HUES6 (cell line): ENCODE measurements at regions not wholly inside any gene's neighbourhood (a gene's known extent, or its start where the extent isn't known, plus 50 kb on each side); places are given as distances from the start of the nearest gene placed in this dataset.
"Not testable (repeated sequence)": the region's sequence is repeated elsewhere in the genome, so short reads cannot be mapped to it uniquely, and the experiment has no call there.

Source experiments
- H3K27ac ChIP-seq: 2 replicates; pipeline ENCODE4 v1.7.0; 2013; ENCODE audit warnings: low read depth, mild to moderate bottlenecking, low read length, inconsistent platforms
- H3K27me3 ChIP-seq: 2 replicates; pipeline ENCODE4 v1.6.1; 2013; ENCODE audit warnings: low read length; ENCODE audit not compliant: control insufficient read depth, insufficient read depth
- H3K36me3 ChIP-seq: 2 replicates; pipeline ENCODE4 v1.6.1; 2013; ENCODE audit warnings: low read length; ENCODE audit not compliant: control insufficient read depth, insufficient read depth
- H3K4me1 ChIP-seq: 2 replicates; pipeline ENCODE4 v1.6.1; 2013; ENCODE audit warnings: low read length; ENCODE audit not compliant: control insufficient read depth, insufficient read depth
- H3K4me3 ChIP-seq: 2 replicates; pipeline ENCODE4 v1.5.1; 2013; ENCODE audit warnings: low read depth, low read length
- H3K9ac ChIP-seq: one replicate; pipeline ENCODE4 v1.6.1; 2013; ENCODE audit warnings: mild to moderate bottlenecking, low read length
- H3K9me3 ChIP-seq: 2 replicates; pipeline ENCODE4 v1.6.1; 2013; ENCODE audit warnings: low read depth, low read length; ENCODE audit not compliant: control insufficient read depth, insufficient read depth

DNA sequence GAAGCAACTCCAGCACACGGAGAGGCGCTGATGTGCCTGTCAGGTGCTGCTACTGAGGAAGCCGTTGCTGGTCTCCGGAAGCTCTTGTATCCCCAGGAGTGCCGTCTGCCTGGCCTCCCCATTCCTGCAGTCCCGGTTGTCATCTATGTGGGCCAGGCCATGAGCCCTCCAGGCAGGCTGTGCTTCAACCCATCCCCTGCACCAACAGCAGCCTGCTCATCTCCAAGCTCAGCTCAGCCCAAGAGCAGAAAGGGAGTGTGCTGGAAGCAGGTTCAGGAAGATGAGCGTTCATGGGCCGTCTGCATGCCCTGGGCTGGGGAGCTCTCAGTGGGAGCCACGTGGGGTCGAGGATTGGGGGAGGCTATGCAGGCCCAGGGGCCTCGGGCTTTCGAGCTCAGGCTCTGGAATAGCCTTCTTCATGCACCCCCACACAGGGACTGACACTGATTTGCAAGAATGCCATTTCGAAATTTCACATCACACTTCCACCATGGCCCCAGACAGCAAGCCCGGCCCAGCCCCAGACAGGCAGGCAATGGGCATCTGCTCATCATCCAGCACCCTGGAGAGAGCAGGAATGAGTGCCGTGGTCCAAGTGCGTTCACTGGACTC, 164.5 kb downstream of the KIF26A start:
- Histone ChIP-seq H3K4me3 (no peak overlapping the region), H3K27ac (no peak overlapping the region), H3K4me1 (peaks cover 5% of the 10 kb centered on the region; the same call in 1 of the 2 replicates), H3K9ac (no peak overlapping the region), H3K9me3 (no peaks in the 10 kb centered on the region; the same call in 1 of the 2 replicates), H3K36me3 (no peaks in the 10 kb centered on the region), H3K27me3 (no peaks in the 10 kb centered on the region)

DNA sequence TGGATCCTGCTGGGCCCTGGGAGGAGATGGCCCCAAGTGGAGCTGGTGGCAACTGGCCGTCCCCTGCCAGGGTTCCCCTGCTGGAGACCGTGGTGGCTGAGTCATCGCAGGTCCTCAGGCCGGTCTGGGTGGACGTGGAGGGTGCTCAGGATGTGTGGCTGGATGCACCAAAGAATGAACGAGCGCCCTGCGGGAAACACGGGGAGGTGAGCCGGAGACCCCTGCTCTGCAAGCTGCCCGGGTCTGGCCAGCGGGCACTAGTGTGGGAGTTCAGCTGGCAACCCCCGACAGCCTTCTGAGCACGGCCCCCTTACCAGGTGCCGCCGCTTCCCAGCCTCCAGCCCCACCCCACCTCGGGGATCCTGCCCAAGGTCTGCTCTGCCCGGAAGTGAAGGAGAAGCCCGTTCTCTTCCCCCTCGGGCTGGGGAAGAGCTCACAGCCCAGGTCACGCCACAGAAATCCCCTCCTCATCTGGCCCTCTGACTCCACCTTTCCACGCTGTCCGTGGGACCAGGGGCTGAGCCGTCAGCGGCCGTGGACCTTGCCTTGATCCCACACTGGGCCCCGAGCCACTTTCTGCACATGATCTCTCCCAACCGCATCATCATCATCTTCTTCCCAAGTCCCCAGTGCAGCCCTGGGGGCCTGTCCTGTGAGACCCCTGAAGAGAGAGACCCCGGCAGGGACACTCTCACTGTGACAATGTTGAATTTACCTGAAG, 165.5 kb downstream of the KIF26A start:
- H3K9me3 ChIP-seq, result no peaks in the 10 kb centered on the region; the same call in 1 of the 2 replicates
- no peak overlapping the region for H3K9ac ChIP-seq
- no peak overlapping the region for H3K4me3 ChIP-seq
- no peak overlapping the region for H3K27ac ChIP-seq
- no peaks in the 10 kb centered on the region for H3K27me3 ChIP-seq
- H3K4me1 ChIP-seq, result peaks cover 5% of the 10 kb centered on the region; the same call in 1 of the 2 replicates
- H3K36me3 ChIP-seq, result no peaks in the 10 kb centered on the region

DNA sequence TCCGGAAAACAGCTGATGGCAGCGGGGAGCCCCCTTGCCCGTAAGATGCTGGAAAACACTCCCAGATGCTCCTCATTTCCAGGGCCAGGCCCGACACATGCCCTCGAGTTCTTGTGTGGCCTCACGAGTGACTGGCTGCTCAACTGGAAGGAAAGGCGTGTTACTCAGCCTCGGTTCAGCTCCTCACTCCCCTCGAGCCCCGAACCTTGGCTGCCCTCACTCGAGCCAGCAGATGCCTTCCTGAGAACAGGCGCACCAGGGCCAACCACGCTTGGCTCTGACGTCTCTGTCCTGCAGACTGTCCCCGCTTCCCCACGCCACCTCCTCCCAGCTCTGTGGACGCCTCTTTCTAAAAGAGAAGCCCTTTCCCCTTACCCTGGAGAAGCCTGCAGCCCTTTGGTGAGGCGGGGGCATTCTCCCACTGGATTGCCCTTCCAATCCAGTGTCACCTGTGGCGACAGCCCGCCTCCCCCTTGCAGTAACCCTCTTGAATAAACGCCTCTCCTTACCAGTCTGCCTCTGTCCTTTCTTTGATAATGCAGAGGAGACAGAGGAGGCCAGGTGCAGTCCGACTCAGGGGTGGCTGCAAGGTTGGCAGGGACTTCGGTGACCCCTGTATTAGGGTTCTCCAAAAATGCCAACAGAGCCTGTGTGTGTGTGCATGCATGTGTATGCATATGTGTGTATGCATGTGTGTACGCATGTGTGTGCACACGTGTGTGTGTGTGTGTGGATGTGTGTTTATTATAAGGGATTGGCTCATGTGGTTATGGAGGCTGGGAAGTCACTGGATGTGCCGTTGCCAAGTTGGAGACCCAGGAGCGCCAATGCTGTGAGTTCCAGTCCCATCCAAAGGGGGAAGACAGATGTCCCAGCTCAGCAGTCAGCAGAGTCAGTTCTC, 166.3 kb downstream of the KIF26A start:
- Histone ChIP-seq H3K27ac (no peak overlapping the region), H3K4me1 (peaks cover 5% of the 10 kb centered on the region; the same call in 1 of the 2 replicates), H3K4me3 (no peak overlapping the region), H3K9ac (no peak overlapping the region), H3K27me3 (no peaks in the 10 kb centered on the region), H3K36me3 (no peaks in the 10 kb centered on the region), H3K9me3 (no peaks in the 10 kb centered on the region; the same call in 1 of the 2 replicates)

DNA sequence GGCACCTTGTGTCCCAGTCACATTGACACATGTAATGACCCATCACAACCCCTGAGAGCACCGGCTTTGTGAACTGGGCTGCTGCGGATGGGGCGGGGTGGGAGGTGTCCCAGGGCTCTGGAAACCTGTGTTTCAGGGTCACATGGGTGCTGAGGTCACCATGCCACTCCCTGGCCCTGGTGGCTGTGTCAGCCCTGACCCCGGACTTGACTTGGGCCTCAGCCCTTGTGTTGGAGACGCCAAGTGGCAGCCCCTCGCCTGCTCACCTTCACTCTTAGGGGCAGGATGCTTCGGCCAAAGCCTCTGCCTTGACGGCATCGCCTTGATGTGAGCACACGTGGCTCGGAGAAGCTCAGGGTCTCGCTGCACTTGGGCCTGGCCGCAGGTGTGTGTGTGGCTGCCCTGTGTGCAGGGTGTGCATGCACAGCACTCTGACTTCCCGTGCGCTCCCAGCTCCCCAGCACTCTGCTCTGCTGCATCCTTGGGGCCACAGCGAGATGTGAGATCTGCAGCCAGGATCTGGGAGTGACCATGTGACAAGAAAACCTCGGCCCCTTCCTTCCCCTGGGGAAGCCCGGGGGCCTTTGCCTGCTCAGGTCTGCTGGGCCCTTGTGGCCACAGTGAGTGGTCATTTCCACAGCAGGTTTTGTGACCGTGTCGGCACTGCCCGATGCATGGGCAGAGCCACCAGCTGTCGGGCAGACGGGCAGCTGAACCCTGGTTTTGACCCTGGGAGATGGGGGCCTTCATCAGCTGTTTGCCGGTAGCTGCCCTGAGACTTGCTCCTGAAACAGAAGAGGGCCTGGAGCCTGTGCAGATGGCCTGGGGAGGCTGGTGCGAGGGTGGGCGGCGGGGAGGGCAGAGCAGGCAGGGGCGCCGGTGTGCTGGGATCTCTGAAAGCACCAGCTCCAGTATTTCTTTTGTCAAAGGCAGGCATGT, 167.4 kb downstream of the KIF26A start:
- Histone ChIP-seq H3K4me1 (peaks cover 5% of the 10 kb centered on the region; the same call in 1 of the 2 replicates), H3K9ac (no peak overlapping the region), H3K36me3 (no peaks in the 10 kb centered on the region), H3K9me3 (no peaks in the 10 kb centered on the region), H3K27me3 (no peaks in the 10 kb centered on the region), H3K27ac (no peak overlapping the region), H3K4me3 (no peak overlapping the region)

- H3K27ac ChIP-seq, result no peak overlapping the region
- H3K4me1 ChIP-seq, result peaks cover 5% of the 10 kb centered on the region; the same call in 1 of the 2 replicates
- no peak overlapping the region for H3K9ac ChIP-seq
- peaks cover 6% of the 10 kb centered on the region for H3K9me3 ChIP-seq
- H3K4me3 ChIP-seq, result no peak overlapping the region
- H3K36me3 ChIP-seq, result no peaks in the 10 kb centered on the region
- no peaks in the 10 kb centered on the region for H3K27me3 ChIP-seq
Observed at GRCh38 chr14:104306450-104307040, 168.2 kb downstream of the KIF26A start.

- peaks cover 5% of the 10 kb centered on the region; the same call in 1 of the 2 replicates for H3K4me1 ChIP-seq
- H3K4me3 ChIP-seq, result no peak overlapping the region
- H3K36me3 ChIP-seq, result no peaks in the 10 kb centered on the region
- peaks cover 9% of the 10 kb centered on the region for H3K9me3 ChIP-seq
- no peak overlapping the region for H3K27ac ChIP-seq
- H3K27me3 ChIP-seq, result no peaks in the 10 kb centered on the region
- no peak overlapping the region for H3K9ac ChIP-seq
Observed at GRCh38 chr14:104307246-104307626, 168.8 kb downstream of the KIF26A start.

- Histone ChIP-seq H3K27me3 (no peaks in the 10 kb centered on the region), H3K36me3 (no peaks in the 10 kb centered on the region), H3K9me3 (peaks cover 9% of the 10 kb centered on the region), H3K4me3 (no peak overlapping the region), H3K27ac (no peak overlapping the region), H3K4me1 (peaks cover 5% of the 10 kb centered on the region; the same call in 1 of the 2 replicates), H3K9ac (no peak overlapping the region)
Observed at GRCh38 chr14:104307627-104308401, 169.4 kb downstream of the KIF26A start.

- not testable (repeated sequence) for H3K4me1 ChIP-seq, H3K9ac ChIP-seq, H3K4me3 ChIP-seq, H3K27ac ChIP-seq, H3K36me3 ChIP-seq, H3K9me3 ChIP-seq, H3K27me3 ChIP-seq
Observed at GRCh38 chr14:104308534-104308933, 170.1 kb downstream of the KIF26A start.

DNA sequence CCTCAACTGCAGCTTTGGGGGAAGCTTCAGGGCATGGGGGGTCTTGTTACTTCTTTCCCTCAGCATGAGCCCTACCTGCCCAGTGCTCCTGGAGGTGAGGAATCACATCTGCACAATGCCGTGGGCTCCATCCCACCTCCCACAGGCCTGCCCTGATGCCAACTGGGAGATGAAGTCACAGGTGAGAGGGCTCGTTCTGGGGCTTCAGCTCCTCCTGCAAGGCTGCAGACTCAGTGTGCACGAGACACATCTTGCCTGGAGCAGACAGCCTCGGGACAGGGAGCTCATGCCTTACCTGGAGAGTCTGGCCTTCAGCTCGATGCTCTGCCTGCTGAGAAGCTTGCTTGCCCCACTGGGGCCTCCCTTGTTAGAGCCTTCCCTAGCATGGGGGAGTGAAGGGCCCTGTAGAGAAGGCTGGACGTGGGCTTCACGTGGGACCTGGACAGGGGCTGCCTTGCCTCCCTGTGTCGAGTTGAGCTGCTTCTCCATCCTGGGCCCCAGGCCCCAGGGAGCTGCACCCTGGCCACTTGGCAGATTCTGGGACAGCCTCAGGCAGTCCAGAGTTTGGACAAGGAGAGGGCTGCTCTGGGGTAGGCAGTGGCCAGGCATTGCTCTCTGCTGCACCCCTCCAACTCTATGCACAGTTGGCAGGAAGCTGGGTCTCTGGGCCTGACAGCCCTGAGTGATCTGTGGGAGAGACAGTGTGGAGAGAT, 171.4 kb downstream of the KIF26A start:
- no peak overlapping the region for H3K9ac ChIP-seq
- H3K9me3 ChIP-seq, result peaks cover 9% of the 10 kb centered on the region
- no peaks in the 10 kb centered on the region for H3K36me3 ChIP-seq
- no peak overlapping the region for H3K4me3 ChIP-seq
- no peaks in the 10 kb centered on the region for H3K27me3 ChIP-seq
- peaks cover 5% of the 10 kb centered on the region; the same call in 1 of the 2 replicates for H3K4me1 ChIP-seq
- H3K27ac ChIP-seq, result no peak overlapping the region
